ENCODE measurements at regions not wholly inside any gene's neighbourhood (a gene's known extent, or its start where the extent isn't known, plus 50 kb on each side); places are given as distances from the start of the nearest gene placed in this dataset.
A peak's percentile ranks its signal among the peaks of the same experiment; 100 is the strongest.

- ATAC-seq = no peak
- Histone ChIP-seq H3K27ac (no peak overlapping the region), H3K36me3 (replicated peaks in 1 of 2; ENCODE audit: insufficient read depth in 1 of 2, low read depth in 2 of 2) (no peaks in the 10 kb centered on the region), H3K27me3 (no peaks in the 10 kb centered on the region), H3K4me3 (no peak overlapping the region), H3K9me3 (no peaks in the 10 kb centered on the region), H3K4me1 (peaks cover 26% of the 10 kb centered on the region)
- intact Hi-C loops (cut with DNase I) = no loop called here
- DNase-seq = no peak
- no peak for TF ChIP-seq POLR2A (IDR thresholded peaks at IDR 0.05)
- no peak for TF ChIP-seq CTCF (IDR thresholded peaks at IDR 0.05)
- 86% methylated on average over 8 of the region's 8 CpGs for WGBS, 2 donors
Observed at GRCh38 chr20:22520381-22520780, 64.0 kb downstream of the FOXA2 start.

DNA sequence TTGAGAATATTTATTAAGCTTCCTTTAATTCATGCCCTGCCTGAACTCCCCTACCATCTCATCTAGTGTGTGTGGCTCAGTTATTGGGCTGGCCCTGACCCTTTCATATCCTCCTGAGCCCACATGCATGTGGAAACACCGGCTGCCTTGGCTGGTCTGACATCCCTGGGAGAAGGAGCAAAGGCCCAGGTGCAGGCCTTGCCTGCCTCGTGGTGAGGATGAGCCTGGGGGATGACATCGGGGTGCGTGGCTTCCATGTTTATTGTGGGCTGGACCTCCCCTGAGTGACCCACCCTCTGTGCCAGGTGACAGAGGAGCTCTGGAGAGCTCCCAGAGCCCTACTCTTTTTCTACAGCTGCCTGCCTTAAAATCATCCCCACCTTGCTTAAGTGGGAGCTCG lies 69.1 kb downstream of the FOXA2 start:
- no peak overlapping the region for H3K4me3 ChIP-seq
- peaks cover 28% of the 10 kb centered on the region for H3K4me1 ChIP-seq
- H3K9me3 ChIP-seq = no peaks in the 10 kb centered on the region
- H3K27me3 ChIP-seq = no peaks in the 10 kb centered on the region
- no peak for DNase-seq
- H3K36me3 ChIP-seq (replicated peaks in 1 of 2; ENCODE audit: insufficient read depth in 1 of 2, low read depth in 2 of 2) = no peaks in the 10 kb centered on the region
- intact Hi-C loops (cut with DNase I) = no loop called here
- ATAC-seq = no peak
- TF ChIP-seq CTCF (IDR thresholded peaks at IDR 0.05) (no peak), POLR2A (IDR thresholded peaks at IDR 0.05) (no peak)
- 74 to 82% methylated on average over 4 to 5 of the region's 5 CpGs for WGBS, 2 donors
- H3K27ac ChIP-seq = no peak overlapping the region

DNA sequence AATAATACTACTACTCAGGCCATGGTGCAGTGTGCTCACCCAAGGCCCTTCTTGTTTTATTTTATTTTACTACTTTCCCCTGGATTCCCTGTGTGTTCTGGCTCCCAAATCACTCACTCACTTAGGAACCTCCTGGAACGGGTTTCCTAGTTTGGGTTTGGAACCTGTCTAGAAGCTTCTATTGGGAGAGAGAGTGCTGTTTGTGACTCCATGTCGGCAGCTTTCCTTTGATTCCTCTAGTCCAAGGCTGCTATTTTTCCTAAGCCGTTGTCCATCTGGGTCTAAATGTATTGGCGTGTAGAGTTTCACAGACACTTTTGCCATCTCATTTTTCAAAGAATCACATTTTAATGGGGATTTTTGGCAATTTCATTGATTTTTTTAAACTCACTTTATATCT lies 70.8 kb downstream of the FOXA2 start:
- H3K36me3 ChIP-seq (replicated peaks in 1 of 2; ENCODE audit: insufficient read depth in 1 of 2, low read depth in 2 of 2) = no peaks in the 10 kb centered on the region
- no peak for ATAC-seq
- TF ChIP-seq CTCF (IDR thresholded peaks at IDR 0.05) (no peak), POLR2A (IDR thresholded peaks at IDR 0.05) (no peak)
- H3K27me3 ChIP-seq = no peaks in the 10 kb centered on the region
- H3K4me3 ChIP-seq = no peak overlapping the region
- no peaks in the 10 kb centered on the region for H3K9me3 ChIP-seq
- intact Hi-C loops (cut with DNase I) = no loop called here
- peak overlapping the region; percentile 67 to 84 (median 80) for H3K27ac ChIP-seq
- peaks cover 28% of the 10 kb centered on the region for H3K4me1 ChIP-seq
- no peak for DNase-seq
- WGBS, 2 donors = 29 to 37% methylated on average over 4 of the region's 4 CpGs

- DNase-seq (no peak), ATAC-seq (no peak)
- peak overlapping the region; percentile 75 to 84 (median 80) for H3K27ac ChIP-seq
- intact Hi-C loops (cut with DNase I) = no loop called here
- TF ChIP-seq POLR2A (IDR thresholded peaks at IDR 0.05) (no peak), CTCF (IDR thresholded peaks at IDR 0.05) (no peak)
- no peak overlapping the region for H3K4me3 ChIP-seq
- no peaks in the 10 kb centered on the region for H3K9me3 ChIP-seq
- H3K4me1 ChIP-seq = peaks cover 28% of the 10 kb centered on the region
- no peaks in the 10 kb centered on the region for H3K27me3 ChIP-seq
- WGBS, 2 donors = 8 to 18% methylated on average over 1 of the region's 1 CpG
- H3K36me3 ChIP-seq (replicated peaks in 1 of 2; ENCODE audit: insufficient read depth in 1 of 2, low read depth in 2 of 2) = no peaks in the 10 kb centered on the region
Observed at GRCh38 chr20:22512911-22513489, 71.4 kb downstream of the FOXA2 start.

All from body of pancreas (tissue), 4 donors.